CD4-positive, CD25-positive, alpha-beta regulatory T cell (primary cell): ENCODE measurements at regions not wholly inside any gene's neighbourhood (a gene's known extent, or its start where the extent isn't known, plus 50 kb on each side); places are given as distances from the start of the nearest gene placed in this dataset.

ENCODE experiments used
- ATAC-seq, 2 donors: fragments of 150-1000 bp; cut with Tn5 transposase; one replicate each; pipeline ENCODE4 v1.10.0; 2021; ENCODE audit warnings: low read depth in 2 of 2, moderate number of reproducible peaks in 2 of 2, moderate library complexity in 1 of 2
- DNase-seq, 3 donors: peaks; one replicate each; pipeline versions ENCODE4 v3.0.0 to v3.0.0-alpha.2; 2012 to 2022; ENCODE audit warnings: mixed read lengths in 1 of 3
- H3K27ac ChIP-seq: one replicate; pipeline ENCODE4 v1.7.0; 2013; ENCODE audit warnings: mild to moderate bottlenecking, low read length; ENCODE audit not compliant: insufficient read depth, poor library complexity, severe bottlenecking
- H3K27me3 ChIP-seq: one replicate; pipeline ENCODE4 v1.7.0; 2013; ENCODE audit warnings: low read length; ENCODE audit not compliant: control insufficient read depth, insufficient read depth
- H3K36me3 ChIP-seq: one replicate; pipeline ENCODE4 v1.7.0; 2013; ENCODE audit warnings: mild to moderate bottlenecking, low read length, moderate library complexity; ENCODE audit not compliant: control insufficient read depth, insufficient read depth
- H3K4me1 ChIP-seq: 2 replicates; pipeline ENCODE4 v1.7.0; 2013; ENCODE audit warnings: mild to moderate bottlenecking, low read length; ENCODE audit not compliant: insufficient read depth, control insufficient read depth, poor library complexity, severe bottlenecking
- H3K4me3 ChIP-seq: one replicate; pipeline ENCODE4 v1.7.0; 2013; ENCODE audit warnings: low read depth, mild to moderate bottlenecking, low read length, moderate library complexity
- H3K9me3 ChIP-seq, 2 experiments: 1 replicate in 1 of 2; 2 replicates in 1 of 2; pipeline ENCODE4 v1.7.0; 2013; ENCODE audit warnings: low read length in 2 of 2, mild to moderate bottlenecking in 1 of 2, moderate library complexity in 1 of 2; ENCODE audit not compliant: control insufficient read depth in 2 of 2
- H3K27ac Mint-ChIP-seq, 3 donors: one replicate each; pipeline ENCODE4 v1.8.0; 2020 to 2022; ENCODE audit warnings: mild to moderate bottlenecking in 3 of 3, mixed read lengths in 3 of 3, moderate library complexity in 2 of 3
- H3K27me3 Mint-ChIP-seq: one replicate; pipeline ENCODE4 v1.8.0; 2022; ENCODE audit warnings: mild to moderate bottlenecking, mixed read lengths
- H3K36me3 Mint-ChIP-seq: one replicate; pipeline ENCODE4 v1.8.0; 2020; ENCODE audit warnings: mixed read lengths
- H3K4me1 Mint-ChIP-seq, 4 donors: one replicate each; pipeline ENCODE4 v1.8.0; 2020 to 2022; ENCODE audit warnings: mixed read lengths in 4 of 4, mild to moderate bottlenecking in 1 of 4
- H3K4me3 Mint-ChIP-seq, 4 donors: one replicate each; pipeline ENCODE4 v1.8.0; 2020 to 2022; ENCODE audit warnings: mild to moderate bottlenecking in 4 of 4, mixed read lengths in 4 of 4, moderate library complexity in 3 of 4
- H3K9me3 Mint-ChIP-seq, 7 donors: one replicate each; pipeline ENCODE4 v1.8.0; 2020 to 2022; ENCODE audit warnings: mixed read lengths in 7 of 7, mild to moderate bottlenecking in 3 of 7, moderate library complexity in 2 of 7

DNA sequence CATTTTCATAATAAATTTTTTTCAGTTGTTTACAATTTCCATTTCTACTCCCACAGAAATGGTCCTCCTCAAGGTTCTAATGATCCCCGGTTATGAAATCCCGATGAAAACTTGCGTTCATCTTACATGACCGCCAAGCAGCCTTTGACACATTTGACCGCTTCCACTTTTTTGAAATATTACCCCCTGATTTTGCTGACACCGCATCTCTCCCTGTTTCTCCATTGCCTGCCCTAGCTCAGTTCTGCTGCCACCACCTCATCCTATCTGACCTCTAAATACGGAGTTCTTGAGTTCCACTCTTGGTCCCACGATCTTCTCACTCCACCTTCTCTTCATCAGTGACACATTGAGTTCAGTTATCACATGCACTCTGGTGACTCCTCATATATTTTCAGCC lies 74.1 kb downstream of the SLC35B3 start:
- H3K36me3 ChIP-seq, result no peaks in the 10 kb centered on the region
- H3K27me3 Mint-ChIP-seq, result no peaks in the 10 kb centered on the region
- ATAC-seq, result no peak

DNA sequence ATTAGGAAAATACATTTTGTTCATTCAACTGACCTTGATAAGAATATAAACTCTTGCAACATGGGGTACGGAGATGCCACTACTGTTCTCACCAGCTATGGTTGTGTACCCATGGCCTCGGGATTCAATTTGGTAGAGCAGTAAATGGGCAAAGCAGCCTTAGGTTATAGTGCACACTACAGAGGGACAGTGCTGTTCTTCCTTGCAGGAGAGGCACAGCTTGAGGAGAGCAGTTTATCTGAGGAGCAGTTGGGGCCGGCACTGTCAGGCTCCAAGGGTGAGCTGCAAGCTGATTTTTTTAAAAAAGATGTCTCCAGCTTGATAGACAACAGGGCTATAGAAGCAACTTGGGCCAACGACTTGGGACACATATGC lies 82.4 kb downstream of the SLC35B3 start:
- H3K4me1 Mint-ChIP-seq, result no peaks in the 10 kb centered on the region
- no peak overlapping the region for H3K27ac Mint-ChIP-seq
- no peaks in the 10 kb centered on the region for H3K27me3 Mint-ChIP-seq
- no peak overlapping the region for H3K4me3 Mint-ChIP-seq
- no peaks in the 10 kb centered on the region for H3K9me3 ChIP-seq
- peaks cover 0 to 5% (median 1%) of the 10 kb centered on the region in 7 donors for H3K9me3 Mint-ChIP-seq
- H3K36me3 ChIP-seq, result no peaks in the 10 kb centered on the region
- H3K27ac ChIP-seq, result no peak overlapping the region
- no peaks in the 10 kb centered on the region for H3K4me1 ChIP-seq
- no peaks in the 10 kb centered on the region for H3K36me3 Mint-ChIP-seq
- no peak overlapping the region for H3K4me3 ChIP-seq
- ATAC-seq (no peak), DNase-seq (no peak)
- no peaks in the 10 kb centered on the region for H3K27me3 ChIP-seq

More for the DNA sequence above, 74.1 kb downstream of the SLC35B3 start:
- Mint-ChIP-seq H3K4me3 (no peak overlapping the region), H3K36me3 (no peaks in the 10 kb centered on the region), H3K9me3 (no peaks in the 10 kb centered on the region), H3K4me1 (no peaks in the 10 kb centered on the region), H3K27ac (no peak overlapping the region)
- no peaks in the 10 kb centered on the region for H3K4me1 ChIP-seq
- H3K9me3 ChIP-seq, result no peaks in the 10 kb centered on the region
- no peak overlapping the region for H3K4me3 ChIP-seq
- H3K27ac ChIP-seq, result no peak overlapping the region
- no peaks in the 10 kb centered on the region for H3K27me3 ChIP-seq
- DNase-seq, result no peak

DNA sequence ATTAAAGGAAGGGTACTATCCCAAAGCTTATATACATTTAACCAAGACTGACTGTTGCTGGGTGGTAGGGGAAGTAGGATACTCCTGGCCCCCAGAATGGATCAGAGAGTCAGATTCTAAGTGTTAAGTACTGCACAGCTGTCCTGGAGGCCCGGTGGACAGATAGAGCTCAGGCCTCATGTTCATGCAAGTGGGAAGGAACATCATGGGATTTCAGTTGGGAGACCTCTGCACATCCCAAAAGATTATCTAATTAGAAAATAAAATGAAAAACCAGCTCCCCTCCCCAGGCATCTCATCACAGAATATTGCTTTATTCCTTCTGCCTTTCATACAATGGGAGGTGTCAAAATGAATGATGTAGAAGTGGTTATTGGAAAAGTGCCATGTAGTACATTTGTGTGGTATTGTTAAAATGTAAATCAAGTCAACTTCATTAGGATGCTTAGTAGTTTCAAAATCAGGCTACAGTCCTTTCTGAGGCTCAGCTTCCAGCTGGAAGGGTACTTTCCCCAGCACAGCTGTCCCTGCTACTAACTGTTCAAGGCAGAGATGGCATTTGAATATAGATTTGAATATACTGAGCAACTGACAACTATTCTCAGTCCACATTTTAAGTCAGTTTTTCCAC lies 82.9 kb downstream of the SLC35B3 start:
- no peak overlapping the region for H3K27ac ChIP-seq
- Mint-ChIP-seq H3K4me1 (no peaks in the 10 kb centered on the region), H3K9me3 (peaks cover 0 to 5% (median 1%) of the 10 kb centered on the region in 7 donors), H3K4me3 (no peak overlapping the region), H3K36me3 (no peaks in the 10 kb centered on the region), H3K27me3 (no peaks in the 10 kb centered on the region), H3K27ac (no peak overlapping the region)
- no peaks in the 10 kb centered on the region for H3K36me3 ChIP-seq
- ATAC-seq (no peak), DNase-seq (no peak)
- peaks cover 0 to 1% of the 10 kb centered on the region in 2 experiments for H3K9me3 ChIP-seq
- H3K27me3 ChIP-seq, result no peaks in the 10 kb centered on the region
- H3K4me3 ChIP-seq, result no peak overlapping the region
- H3K4me1 ChIP-seq, result no peaks in the 10 kb centered on the region

GRCh38 chr6:8343600-8343999 lies 91.7 kb downstream of the SLC35B3 start:
- no peak for ATAC-seq
- no peaks in the 10 kb centered on the region for H3K36me3 Mint-ChIP-seq
- H3K9me3 ChIP-seq, result peaks cover 0 to 2% of the 10 kb centered on the region in 2 experiments

DNA sequence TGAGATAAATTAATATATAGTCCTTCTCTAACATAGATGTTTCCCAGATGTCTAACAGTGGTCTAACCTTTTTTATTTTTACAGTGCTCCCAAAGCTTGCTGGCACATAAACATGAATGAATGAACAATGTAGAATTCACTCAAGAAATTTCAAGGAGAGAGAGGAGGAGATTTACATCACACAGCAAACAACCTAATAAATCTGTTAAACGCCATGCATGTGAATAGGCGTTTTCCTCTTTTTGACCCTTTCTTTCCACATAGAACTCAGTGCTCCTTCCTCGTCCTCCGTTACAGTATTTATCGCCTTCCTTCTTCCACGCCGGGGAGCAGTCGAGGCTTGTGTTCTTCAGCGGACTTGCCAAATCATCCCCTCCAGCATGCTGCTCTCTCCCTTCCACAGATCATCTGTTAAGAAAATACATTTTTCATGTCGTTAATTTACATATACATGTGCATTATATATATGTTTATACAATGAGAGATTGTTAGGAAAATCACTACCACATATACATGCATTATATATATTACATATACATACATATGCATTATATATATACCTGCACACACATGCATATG lies 93.0 kb downstream of the SLC35B3 start:
- H3K36me3 ChIP-seq, result no peaks in the 10 kb centered on the region
- no peak overlapping the region for H3K27ac ChIP-seq
- Mint-ChIP-seq H3K4me1 (no peaks in the 10 kb centered on the region), H3K27me3 (peaks cover 4% of the 10 kb centered on the region), H3K36me3 (no peaks in the 10 kb centered on the region), H3K27ac (no peak overlapping the region), H3K4me3 (no peak overlapping the region), H3K9me3 (peaks cover 0 to 12% (median 4%) of the 10 kb centered on the region in 7 donors)
- H3K4me3 ChIP-seq, result no peak overlapping the region
- peaks cover 2% of the 10 kb centered on the region for H3K27me3 ChIP-seq
- no peaks in the 10 kb centered on the region for H3K4me1 ChIP-seq
- ATAC-seq, result no peak
- H3K9me3 ChIP-seq, result no peaks in the 10 kb centered on the region
- no peak for DNase-seq

More at GRCh38 chr6:8343600-8343999, 91.7 kb downstream of the SLC35B3 start:
- H3K4me1 ChIP-seq, result no peaks in the 10 kb centered on the region
- Mint-ChIP-seq H3K27ac (no peak overlapping the region), H3K4me1 (no peaks in the 10 kb centered on the region), H3K4me3 (no peak overlapping the region), H3K9me3 (peaks cover 0 to 12% (median 5%) of the 10 kb centered on the region in 7 donors), H3K27me3 (peaks cover 4% of the 10 kb centered on the region)
- H3K27ac ChIP-seq, result no peak overlapping the region
- no peak for DNase-seq
- no peak overlapping the region for H3K4me3 ChIP-seq
- peaks cover 2% of the 10 kb centered on the region for H3K27me3 ChIP-seq
- H3K36me3 ChIP-seq, result no peaks in the 10 kb centered on the region

DNA sequence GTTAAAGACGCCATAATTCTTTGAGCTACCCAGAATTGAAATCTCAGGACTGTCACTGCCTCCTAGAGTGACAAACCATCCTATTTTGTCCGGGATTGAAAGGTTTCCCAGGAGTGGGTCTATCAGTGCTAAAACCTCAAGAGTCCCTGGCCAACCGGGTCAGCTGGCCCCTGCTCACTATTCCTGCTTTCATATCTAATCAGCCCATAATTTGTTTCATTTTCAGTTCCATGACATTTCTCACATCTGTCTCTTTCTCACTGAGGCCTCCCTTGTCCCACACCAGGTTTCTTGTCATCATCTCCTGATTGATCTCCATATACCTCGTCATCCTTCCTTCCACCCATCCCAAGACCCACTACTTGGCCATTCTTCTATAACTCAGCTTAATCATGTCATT lies 98.2 kb downstream of the SLC35B3 start:
- no peak for DNase-seq
- Mint-ChIP-seq H3K4me3 (no peak overlapping the region), H3K9me3 (peaks cover 0 to 3% (median 0%) of the 10 kb centered on the region in 7 donors), H3K27ac (no peak overlapping the region), H3K36me3 (no peaks in the 10 kb centered on the region), H3K4me1 (no peaks in the 10 kb centered on the region), H3K27me3 (no peaks in the 10 kb centered on the region)
- no peaks in the 10 kb centered on the region for H3K27me3 ChIP-seq
- no peaks in the 10 kb centered on the region for H3K36me3 ChIP-seq
- no peak overlapping the region for H3K4me3 ChIP-seq
- no peaks in the 10 kb centered on the region for H3K4me1 ChIP-seq
- H3K9me3 ChIP-seq, result no peaks in the 10 kb centered on the region
- H3K27ac ChIP-seq, result no peak overlapping the region
- no peak for ATAC-seq

- no peak overlapping the region for H3K4me3 ChIP-seq
- no peak overlapping the region for H3K27ac Mint-ChIP-seq
- H3K9me3 Mint-ChIP-seq, result peaks cover 0 to 3% (median 0%) of the 10 kb centered on the region in 7 donors
- ATAC-seq, result no peak
- H3K27ac ChIP-seq, result no peak overlapping the region
- no peaks in the 10 kb centered on the region for H3K36me3 Mint-ChIP-seq
- no peak for DNase-seq
- H3K9me3 ChIP-seq, result no peaks in the 10 kb centered on the region
- H3K36me3 ChIP-seq, result no peaks in the 10 kb centered on the region
- H3K4me3 Mint-ChIP-seq, result no peak overlapping the region
- no peaks in the 10 kb centered on the region for H3K4me1 ChIP-seq
- no peaks in the 10 kb centered on the region for H3K27me3 Mint-ChIP-seq
- H3K27me3 ChIP-seq, result no peaks in the 10 kb centered on the region
- H3K4me1 Mint-ChIP-seq, result no peaks in the 10 kb centered on the region
These were observed 98.8 kb downstream of the SLC35B3 start for GRCh38 chr6:8336406-8337057.

DNA sequence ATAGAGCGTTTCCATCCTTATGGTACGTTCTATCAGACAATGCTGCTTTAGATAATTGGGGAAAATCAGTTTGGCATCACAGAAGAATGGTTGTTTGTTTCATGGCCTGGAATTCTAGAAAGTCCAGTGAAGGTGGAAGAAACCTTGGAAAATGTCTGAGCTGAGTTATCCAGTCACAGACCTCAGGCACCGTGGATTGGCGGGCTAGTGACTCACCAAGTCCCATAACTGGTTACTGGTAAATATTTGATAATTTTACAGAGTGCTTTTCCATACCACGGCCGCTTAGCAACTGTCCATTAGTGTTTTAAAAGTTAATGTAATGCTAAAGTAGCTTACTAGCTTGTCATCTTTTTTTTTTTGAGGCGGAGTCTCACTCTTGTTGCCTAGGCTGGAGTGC lies 99.4 kb downstream of the SLC35B3 start:
- Mint-ChIP-seq H3K27ac (no peak overlapping the region), H3K27me3 (no peaks in the 10 kb centered on the region), H3K4me1 (no peaks in the 10 kb centered on the region), H3K4me3 (no peak overlapping the region), H3K9me3 (no peaks in the 10 kb centered on the region), H3K36me3 (no peaks in the 10 kb centered on the region)
- H3K36me3 ChIP-seq, result no peaks in the 10 kb centered on the region
- no peak overlapping the region for H3K4me3 ChIP-seq
- DNase-seq (no peak), ATAC-seq (no peak)
- H3K9me3 ChIP-seq, result no peaks in the 10 kb centered on the region
- H3K27ac ChIP-seq, result no peak overlapping the region
- no peaks in the 10 kb centered on the region for H3K4me1 ChIP-seq
- H3K27me3 ChIP-seq, result no peaks in the 10 kb centered on the region
